GM19372 (cell line): ENCODE measurements at regions not wholly inside any gene's neighbourhood (a gene's known extent, or its start where the extent isn't known, plus 50 kb on each side); places are given as distances from the start of the nearest gene placed in this dataset.
"Not testable (repeated sequence)": the region's sequence is repeated elsewhere in the genome, so short reads cannot be mapped to it uniquely, and the experiment has no call there.

ENCODE experiments used
- ATAC-seq: cut with Tn5 transposase; IDR thresholded peaks from one replicate; pipeline ENCODE4 v1.9.1; 2021; ENCODE audit warnings: mild to moderate bottlenecking, low read depth, moderate library complexity; ENCODE audit not compliant: unreplicated experiment

DNA sequence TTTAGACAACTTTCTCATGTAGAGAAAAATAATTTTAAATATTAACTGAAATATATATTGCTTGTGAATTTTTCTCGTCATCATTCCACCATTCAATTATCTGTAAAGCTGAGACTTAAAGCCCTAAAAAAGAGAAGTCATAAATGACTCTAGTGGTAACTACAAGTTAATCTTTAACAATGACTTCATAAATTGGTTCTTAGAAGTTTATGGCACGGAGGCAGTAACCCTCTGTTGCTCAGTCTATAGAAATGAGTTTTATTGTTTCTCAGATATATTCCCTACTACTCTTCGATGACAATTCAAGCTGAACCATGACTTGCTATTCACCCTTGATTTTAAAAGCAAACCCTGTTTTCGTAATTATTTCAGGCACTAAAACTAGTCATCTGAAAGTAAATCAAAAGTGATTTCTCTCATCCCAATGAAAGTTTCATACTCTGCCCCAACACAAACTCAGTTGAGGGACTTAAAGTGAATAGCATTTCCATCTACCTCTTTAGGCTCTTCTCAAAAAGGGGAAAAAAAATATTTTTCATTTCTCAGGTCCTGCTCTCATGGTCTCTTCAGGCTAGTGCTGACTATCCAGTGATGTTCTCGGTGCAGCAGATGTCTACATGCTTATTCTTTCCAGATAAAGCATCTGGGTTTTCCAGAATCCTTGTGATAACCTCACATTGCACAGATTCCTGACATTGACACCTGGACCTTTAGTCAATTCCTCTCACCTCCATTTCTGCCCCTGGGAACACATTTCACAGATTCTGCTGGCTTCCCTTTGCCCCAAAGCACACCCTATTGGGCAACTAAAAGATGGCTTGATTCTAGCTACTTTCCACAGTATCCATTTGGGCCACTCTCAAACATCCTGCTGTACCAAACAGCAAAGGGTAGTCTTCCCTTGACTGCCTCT is 207.8 kb upstream of the LRATD1 start:
- peak; percentile 55 for ATAC-seq

DNA sequence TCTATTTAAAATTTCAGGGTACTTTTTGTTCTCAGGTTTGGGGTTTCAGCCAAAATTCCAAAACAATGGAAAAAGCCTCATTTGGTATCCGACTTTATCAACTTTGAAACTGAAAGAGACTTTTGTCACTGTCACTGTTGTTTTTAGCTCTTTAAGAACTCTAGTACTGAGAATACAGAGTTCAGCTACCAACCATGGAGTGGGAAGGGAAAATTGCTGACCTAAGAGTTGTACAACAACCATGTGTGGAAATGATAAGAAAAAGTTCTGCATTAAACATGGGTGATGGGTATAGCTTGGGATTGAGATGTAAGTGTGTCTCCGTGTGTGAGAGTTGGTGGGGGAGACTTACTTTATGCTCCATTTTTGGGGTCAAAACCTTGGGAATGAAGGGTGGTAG is 206.6 kb upstream of the LRATD1 start:
- ATAC-seq = no peak

- ATAC-seq = no peak
Observed at GRCh38 chr2:14428056-14428455, 204.5 kb upstream of the LRATD1 start.

DNA sequence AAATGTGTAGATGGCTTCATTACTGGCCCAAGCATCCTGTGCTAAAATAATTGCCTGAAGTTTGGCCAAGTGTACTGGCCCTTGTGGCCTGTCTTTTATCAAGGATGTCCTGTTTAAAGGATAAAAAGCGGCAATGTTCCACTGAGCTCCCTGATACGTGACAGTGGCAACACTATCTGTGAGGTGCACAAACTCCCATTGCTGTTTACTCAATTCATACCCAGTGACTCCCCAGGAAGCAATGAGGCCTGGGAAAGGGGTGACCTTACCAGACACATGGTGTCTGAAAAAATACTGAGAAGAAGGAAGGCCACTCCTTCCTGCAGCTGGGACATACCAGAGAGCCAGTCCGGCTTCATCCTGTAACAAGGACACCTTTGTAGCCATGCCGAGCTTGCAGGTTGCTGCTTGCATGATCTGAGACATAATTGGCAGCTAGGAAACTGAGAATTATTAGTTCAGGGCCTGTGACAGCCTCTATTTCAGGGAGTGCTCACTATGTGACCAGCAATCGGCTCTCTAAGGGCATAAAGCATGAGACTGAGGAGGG is 198.5 kb upstream of the LRATD1 start:
- ATAC-seq = no peak

GRCh38 chr2:14445670-14446069 is 186.8 kb upstream of the LRATD1 start:
- no peak for ATAC-seq

- no peak for ATAC-seq
Observed at GRCh38 chr2:14448340-14448739, 184.2 kb upstream of the LRATD1 start.

- no peak for ATAC-seq
Observed at GRCh38 chr2:14451312-14451711, 181.2 kb upstream of the LRATD1 start.

- no peak for ATAC-seq
Observed at GRCh38 chr2:14454202-14454601, 178.3 kb upstream of the LRATD1 start.

DNA sequence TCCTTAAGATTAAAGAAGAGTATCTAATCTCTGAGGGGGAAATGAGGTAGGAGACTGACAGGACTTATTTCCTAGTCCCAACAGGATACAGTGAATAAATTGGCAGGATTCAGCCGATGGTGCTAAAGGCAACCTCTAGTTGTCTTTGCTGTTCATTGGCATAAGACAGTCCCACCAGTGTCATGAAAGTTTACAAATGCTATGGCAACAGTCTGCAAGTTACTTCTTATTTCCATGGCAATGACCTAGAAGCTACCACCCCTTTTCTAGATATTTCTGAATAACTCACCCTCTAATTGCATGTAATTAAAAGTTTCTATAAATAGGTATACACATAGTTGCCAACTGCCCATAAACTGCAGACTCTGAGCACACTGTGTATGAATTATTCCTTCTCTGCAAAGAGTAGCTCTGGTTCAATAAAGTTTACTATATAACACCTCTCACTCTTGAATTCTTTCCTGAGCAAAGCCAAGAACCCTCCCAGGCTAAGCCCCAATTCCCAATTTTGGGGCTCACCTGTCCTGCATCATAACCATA is 172.7 kb upstream of the LRATD1 start:
- ATAC-seq = no peak

DNA sequence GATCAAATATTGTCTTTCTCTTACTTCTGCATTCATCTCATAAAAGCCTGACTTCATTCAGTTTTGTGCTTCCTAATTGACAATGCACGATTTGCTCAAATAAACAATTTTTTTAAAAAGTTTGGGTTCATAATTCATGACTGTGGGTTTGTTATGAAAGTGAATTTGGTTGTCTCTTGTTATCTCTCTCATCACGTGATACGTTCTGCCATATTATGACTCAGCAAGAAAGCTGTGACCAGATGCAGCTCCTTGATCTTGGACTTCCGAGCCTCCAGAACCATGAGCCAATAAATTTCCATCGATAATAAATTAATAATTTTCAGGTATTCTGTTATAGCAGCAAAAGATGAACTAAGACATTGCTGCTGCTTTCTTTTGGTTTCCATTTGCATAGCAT is 156.5 kb upstream of the LRATD1 start:
- no peak for ATAC-seq

- no peak for ATAC-seq
Observed at GRCh38 chr2:14479486-14479885, 153.0 kb upstream of the LRATD1 start.

GRCh38 chr2:14480120-14480519 is 152.4 kb upstream of the LRATD1 start:
- no peak for ATAC-seq

DNA sequence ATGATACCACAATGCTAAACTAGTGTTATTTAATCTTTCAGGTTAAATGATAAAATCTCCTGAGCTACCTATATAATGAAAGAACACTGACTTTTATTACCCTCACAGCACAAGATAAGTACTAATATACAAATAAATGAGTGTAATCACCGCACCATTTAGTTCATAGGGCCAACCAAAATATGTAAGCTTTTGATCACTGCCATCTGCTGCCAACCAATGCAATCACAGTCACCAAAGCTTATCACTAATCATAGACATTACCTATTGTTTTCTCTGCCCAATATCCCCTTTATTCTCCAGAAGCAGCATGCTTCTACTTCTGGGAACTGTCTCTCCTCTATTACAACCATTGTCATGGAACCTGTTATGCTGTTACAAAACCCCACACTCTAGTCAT is 151.6 kb upstream of the LRATD1 start:
- ATAC-seq = no peak

GRCh38 chr2:14492920-14493503 is 139.5 kb upstream of the LRATD1 start:
- ATAC-seq = no peak

DNA sequence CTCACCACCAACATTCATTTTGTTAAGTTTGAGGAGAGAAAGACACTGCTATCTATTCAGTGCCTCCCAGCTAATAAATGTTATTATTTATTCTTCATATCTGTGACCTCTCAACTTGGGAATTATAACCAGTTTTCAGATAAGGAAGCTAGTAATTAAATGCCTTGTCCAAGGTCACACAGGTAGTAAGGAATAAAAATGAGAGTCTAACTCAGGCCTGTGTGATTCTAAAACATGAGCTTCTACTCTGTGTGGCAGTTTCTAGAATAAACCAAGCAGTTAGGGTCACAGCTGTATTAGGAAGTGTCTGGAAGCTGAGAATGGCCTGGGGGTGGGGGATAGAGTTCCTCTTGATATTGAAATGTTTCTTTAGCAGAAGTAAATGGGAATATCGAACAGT is 137.8 kb upstream of the LRATD1 start:
- ATAC-seq = no peak

- ATAC-seq = no peak
Observed at GRCh38 chr2:14501061-14501460, 131.5 kb upstream of the LRATD1 start.

- not testable (repeated sequence) for ATAC-seq
Observed at GRCh38 chr2:14506955-14507354, 125.6 kb upstream of the LRATD1 start.

DNA sequence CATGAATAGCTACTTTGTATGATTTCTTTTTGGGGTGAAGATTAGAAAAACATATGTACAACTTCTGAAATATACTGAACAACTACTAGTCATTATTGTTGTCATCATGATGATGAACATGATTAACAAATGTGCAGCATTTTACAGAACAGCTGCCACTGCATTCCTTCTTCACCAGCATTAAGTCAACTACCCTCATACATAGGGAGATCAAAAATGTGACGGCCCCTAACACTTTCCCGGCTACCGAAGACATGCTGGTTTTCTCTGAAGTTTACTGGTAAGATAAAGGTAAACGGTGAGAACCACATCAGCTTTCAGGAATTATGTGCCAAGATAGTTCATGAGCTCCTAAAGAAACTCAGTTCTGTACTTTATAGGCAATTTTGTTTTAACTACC is 121.0 kb upstream of the LRATD1 start:
- ATAC-seq = no peak

GRCh38 chr2:14513903-14514302 is 118.6 kb upstream of the LRATD1 start:
- ATAC-seq = no peak

DNA sequence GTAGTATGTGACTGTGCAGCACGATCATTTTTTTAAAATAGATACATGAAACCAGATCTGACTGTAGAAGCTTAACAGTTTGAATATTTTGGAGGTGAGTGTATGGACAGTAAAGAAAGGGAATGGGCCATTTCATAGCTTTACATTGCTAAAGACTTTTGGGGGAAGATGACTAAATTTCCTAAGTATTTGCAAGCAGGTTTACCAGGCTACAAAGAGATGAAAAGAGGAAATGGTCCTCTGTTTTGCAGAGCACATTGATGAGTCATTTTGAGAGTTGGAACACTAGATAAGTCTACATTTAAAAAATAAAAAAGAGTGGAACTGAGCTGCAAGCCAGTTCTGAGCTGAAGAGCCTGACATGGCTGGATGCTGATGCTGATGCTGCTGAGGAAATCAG is 115.7 kb upstream of the LRATD1 start:
- no peak for ATAC-seq

GRCh38 chr2:14517731-14518130 is 114.8 kb upstream of the LRATD1 start:
- ATAC-seq = no peak
